ENCODE measurements at regions not wholly inside any gene's neighbourhood (a gene's known extent, or its start where the extent isn't known, plus 50 kb on each side); places are given as distances from the start of the nearest gene placed in this dataset.

DNA sequence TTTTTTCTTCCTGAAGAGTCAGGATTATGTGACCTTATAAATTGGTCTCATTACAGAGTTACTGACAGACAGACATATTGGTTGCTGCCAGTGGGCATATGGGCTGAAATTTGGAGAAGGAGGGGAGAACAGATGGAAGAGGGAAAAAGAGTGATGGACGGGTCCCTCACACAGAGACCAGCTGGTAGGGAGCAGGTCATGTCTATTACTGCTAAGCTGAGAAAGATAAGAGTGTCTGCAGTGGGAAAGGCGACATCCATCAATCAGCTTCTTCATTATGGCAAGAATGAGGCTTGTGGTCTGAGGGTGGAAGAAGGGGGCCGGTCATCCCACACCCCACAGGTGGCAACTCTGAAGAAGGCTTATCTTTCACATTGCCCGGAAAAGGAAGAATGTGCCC, 353.8 kb upstream of the RSPO3 start:
- TF ChIP-seq EZH2 (IDR thresholded peaks at IDR 0.05; ENCODE audit: low read length, unreplicated experiment) (no peak), EZH2phosphoT487 (IDR thresholded peaks at IDR 0.05; ENCODE audit: borderline replicate concordance, low read length) (no peak)
- TF ChIP-seq, protein P1, sequence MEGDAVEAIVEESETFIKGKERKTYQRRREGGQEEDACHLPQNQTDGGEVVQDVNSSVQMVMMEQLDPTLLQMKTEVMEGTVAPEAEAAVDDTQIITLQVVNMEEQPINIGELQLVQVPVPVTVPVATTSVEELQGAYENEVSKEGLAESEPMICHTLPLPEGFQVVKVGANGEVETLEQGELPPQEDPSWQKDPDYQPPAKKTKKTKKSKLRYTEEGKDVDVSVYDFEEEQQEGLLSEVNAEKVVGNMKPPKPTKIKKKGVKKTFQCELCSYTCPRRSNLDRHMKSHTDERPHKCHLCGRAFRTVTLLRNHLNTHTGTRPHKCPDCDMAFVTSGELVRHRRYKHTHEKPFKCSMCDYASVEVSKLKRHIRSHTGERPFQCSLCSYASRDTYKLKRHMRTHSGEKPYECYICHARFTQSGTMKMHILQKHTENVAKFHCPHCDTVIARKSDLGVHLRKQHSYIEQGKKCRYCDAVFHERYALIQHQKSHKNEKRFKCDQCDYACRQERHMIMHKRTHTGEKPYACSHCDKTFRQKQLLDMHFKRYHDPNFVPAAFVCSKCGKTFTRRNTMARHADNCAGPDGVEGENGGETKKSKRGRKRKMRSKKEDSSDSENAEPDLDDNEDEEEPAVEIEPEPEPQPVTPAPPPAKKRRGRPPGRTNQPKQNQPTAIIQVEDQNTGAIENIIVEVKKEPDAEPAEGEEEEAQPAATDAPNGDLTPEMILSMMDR (conservative IDR thresholded peaks at IDR 0.05; ENCODE audit: low read depth, low read length) = no peak
